ENCODE measurements at regions not wholly inside any gene's neighbourhood (a gene's known extent, or its start where the extent isn't known, plus 50 kb on each side); places are given as distances from the start of the nearest gene placed in this dataset.

GRCh38 chr12:82554529-82554928 is 132.2 kb upstream of the TMTC2 start:
- ChIA-PET CTCF (ENCODE audit: low intra/inter-chr PET ratio) (no interaction called here), POLR2A (no interaction called here)
- Histone ChIP-seq H4K20me1 (replicated peaks; ENCODE audit: control insufficient read depth, insufficient read depth, low read length) (no peaks in the 10 kb centered on the region), H3K9ac (ENCODE audit: insufficient read depth in 1 of 2, low read depth in 2 of 2, low read length in 2 of 2) (no peak overlapping the region), H3K27ac (ENCODE audit: extremely low read depth, low read depth, low read length) (no peak overlapping the region), H3K4me2 (ENCODE audit: insufficient read depth, low read length) (no peak overlapping the region), H3K9me3 (replicated peaks; ENCODE audit: control insufficient read depth, insufficient read depth, low read depth, low read length) (no peaks in the 10 kb centered on the region), H3K79me2 (ENCODE audit: control insufficient read depth, insufficient read depth, low read length) (no peaks in the 10 kb centered on the region), H3K27me3 (ENCODE audit: control insufficient read depth in 2 of 2, insufficient read depth in 2 of 2, low read length in 2 of 2) (no peaks in the 10 kb centered on the region), H3K4me1 (replicated peaks in 1 of 2; ENCODE audit: control insufficient read depth in 2 of 2, insufficient read depth in 2 of 2, low read length in 2 of 2) (no peaks in the 10 kb centered on the region), H2AFZ (ENCODE audit: low read depth, low read length) (no peak overlapping the region), H3K4me3 (no peak overlapping the region), H3K36me3 (ENCODE audit: control insufficient read depth, insufficient read depth, low read length) (no peaks in the 10 kb centered on the region), H3K9me1 (ENCODE audit: control insufficient read depth, insufficient read depth, low read length) (no peaks in the 10 kb centered on the region)
- intact Hi-C loops (cut with micrococcal nuclease) (no loop called here), in situ Hi-C loops (cut with MboI) (no loop called here)
- ATAC-seq (no peak), FAIRE-seq (no peak), DNase-seq (ENCODE audit: extremely low read depth in 1 of 4, low spot score in 3 of 4) (no peak)
- no peak for TF ChIP-seq FOXK1 (CRISPR knock-in tag; IDR thresholded peaks at IDR 0.05; ENCODE audit: borderline replicate concordance)
- TF ChIP-seq SAP30 (IDR thresholded peaks at IDR 0.05; ENCODE audit: borderline replicate concordance, insufficient read depth, low read depth, low read length, poor library complexity, severe bottlenecking), result no peak
- no peak for TF ChIP-seq TGIF2 (CRISPR knock-in tag; IDR thresholded peaks at IDR 0.05)
- no peak for TF ChIP-seq PHF20 (IDR thresholded peaks at IDR 0.05; ENCODE audit: partially characterized antibody)
- no peak for TF ChIP-seq XRCC4 (IDR thresholded peaks at IDR 0.05; ENCODE audit: extremely low read depth, insufficient read depth, insufficient read length)
- no peak for TF ChIP-seq PYGO2 (tag; IDR thresholded peaks at IDR 0.05)
- no peak for TF ChIP-seq TRIM24 (IDR thresholded peaks at IDR 0.05)
- TF ChIP-seq CCAR2 (IDR thresholded peaks at IDR 0.05; ENCODE audit: low read depth, low read length), result no peak
- no peak for TF ChIP-seq POLR3G (IDR thresholded peaks at IDR 0.05; ENCODE audit: extremely low read depth, insufficient read length, insufficient replicate concordance)
- TF ChIP-seq CBFA2T2 (conservative IDR thresholded peaks at IDR 0.05), result no peak
- no peak for TF ChIP-seq ZC3H4 (CRISPR knock-in tag; IDR thresholded peaks at IDR 0.05; ENCODE audit: borderline replicate concordance)
- no peak for TF ChIP-seq XRCC5 (IDR thresholded peaks at IDR 0.05; ENCODE audit: low read depth, low read length)
- TF ChIP-seq NFE2L1 (tag; IDR thresholded peaks at IDR 0.05; ENCODE audit: borderline replicate concordance, low read depth), result no peak
- TF ChIP-seq HIVEP1 (CRISPR knock-in tag; IDR thresholded peaks at IDR 0.05), result no peak
- no peak for TF ChIP-seq RBBP5 (IDR thresholded peaks at IDR 0.05; ENCODE audit: borderline replicate concordance, insufficient read depth, low read length, poor library complexity, severe bottlenecking)
- TF ChIP-seq ZNF639 (CRISPR knock-in tag; conservative IDR thresholded peaks at IDR 0.05 in 1 of 2, IDR thresholded peaks at IDR 0.05 in 1 of 2), result no peak
- TF ChIP-seq CBX1 (IDR thresholded peaks at IDR 0.05; ENCODE audit: low read depth), result no peak
- TF ChIP-seq ZBTB1 (CRISPR knock-in tag; IDR thresholded peaks at IDR 0.05; ENCODE audit: borderline replicate concordance, low read depth), result no peak
- no peak for TF ChIP-seq ARID1B (IDR thresholded peaks at IDR 0.05)
- no TSS peak for BruUV-seq (replicated peaks)
- 0% methylated on average over 2 of the region's 2 CpGs for WGBS (ENCODE audit: insufficient coverage, low coverage, missing lambda C conversion rate)

Measured in K562 (cell line).